ENCODE measurements at regions not wholly inside any gene's neighbourhood (a gene's known extent, or its start where the extent isn't known, plus 50 kb on each side); places are given as distances from the start of the nearest gene placed in this dataset.
A peak's percentile ranks its signal among the peaks of the same experiment; 100 is the strongest.

GRCh38 chr5:168162464-168162863, 129.0 kb upstream of the WWC1 start:
- no peaks in the 10 kb centered on the region for H3F3A ChIP-seq (ENCODE audit: insufficient read depth, low read length, poor library complexity, severe bottlenecking)
- TF ChIP-seq EZH2 (IDR thresholded peaks at IDR 0.05; ENCODE audit: borderline replicate concordance, insufficient read depth, low read length, poor library complexity, severe bottlenecking), result no peak
- TF ChIP-seq REST (IDR thresholded peaks at IDR 0.05; ENCODE audit: borderline replicate concordance), result no peak
- no peak for TF ChIP-seq RAD21 (conservative IDR thresholded peaks at IDR 0.05)
- TF ChIP-seq SMC3 (conservative IDR thresholded peaks at IDR 0.05; ENCODE audit: poor library complexity), result no peak
- no peak for TF ChIP-seq CTCF (IDR thresholded peaks at IDR 0.05; ENCODE audit: poor library complexity, severe bottlenecking)
- TF ChIP-seq POLR2AphosphoS5 (IDR thresholded peaks at IDR 0.05), result no peak
- no peaks in the 10 kb centered on the region for H3K79me2 ChIP-seq (replicated peaks; ENCODE audit: insufficient read depth, low read length)
- H3K4me2 ChIP-seq (ENCODE audit: low read length), result no peak overlapping the region
- peak overlapping the region; percentile 14 for H3K27ac ChIP-seq (ENCODE audit: low read length)
- H3K27me3 ChIP-seq (ENCODE audit: insufficient read depth, low read depth, low read length), result no peaks in the 10 kb centered on the region
- no peak overlapping the region for H2AFZ ChIP-seq (ENCODE audit: low read depth, low read length)
- no peaks in the 10 kb centered on the region for H3K36me3 ChIP-seq (ENCODE audit: insufficient read depth, low read length)
- H3K9me3 ChIP-seq (ENCODE audit: low read length), result no peaks in the 10 kb centered on the region
- H4K20me1 ChIP-seq (ENCODE audit: insufficient read depth), result no peaks in the 10 kb centered on the region
- H3K9me2 ChIP-seq (ENCODE audit: insufficient read depth, low read length), result no peaks in the 10 kb centered on the region
- no peak overlapping the region for H3K9ac ChIP-seq (ENCODE audit: low read length)
- H3K4me3 ChIP-seq (ENCODE audit: low read length), result peak overlapping the region; percentile 12

GRCh38 chr5:168163966-168164365, 127.5 kb upstream of the WWC1 start:
- H3K9me2 ChIP-seq (ENCODE audit: insufficient read depth, low read length), result no peaks in the 10 kb centered on the region
- H3K4me3 ChIP-seq (ENCODE audit: low read length), result no peak overlapping the region
- H3K79me2 ChIP-seq (replicated peaks; ENCODE audit: insufficient read depth, low read length), result no peaks in the 10 kb centered on the region
- TF ChIP-seq RAD21 (conservative IDR thresholded peaks at IDR 0.05), result no peak
- no peak for TF ChIP-seq CTCF (IDR thresholded peaks at IDR 0.05; ENCODE audit: poor library complexity, severe bottlenecking)
- TF ChIP-seq POLR2AphosphoS5 (IDR thresholded peaks at IDR 0.05), result no peak
- no peak for TF ChIP-seq EP300 (conservative IDR thresholded peaks at IDR 0.05; ENCODE audit: poor library complexity, severe bottlenecking)
- no peak for TF ChIP-seq MXI1 (conservative IDR thresholded peaks at IDR 0.05; ENCODE audit: poor library complexity, severe bottlenecking)
- no peak for TF ChIP-seq EZH2 (IDR thresholded peaks at IDR 0.05; ENCODE audit: borderline replicate concordance, insufficient read depth, low read length, poor library complexity, severe bottlenecking)
- TF ChIP-seq REST (IDR thresholded peaks at IDR 0.05; ENCODE audit: borderline replicate concordance), result no peak
- no peak for TF ChIP-seq SMC3 (conservative IDR thresholded peaks at IDR 0.05; ENCODE audit: poor library complexity)
- no peak for TF ChIP-seq TAF1 (IDR thresholded peaks at IDR 0.05; ENCODE audit: low read depth)
- no peak overlapping the region for H3K9ac ChIP-seq (ENCODE audit: low read length)
- no peaks in the 10 kb centered on the region for H3K27me3 ChIP-seq (ENCODE audit: insufficient read depth, low read depth, low read length)
- H2AFZ ChIP-seq (ENCODE audit: low read depth, low read length), result no peak overlapping the region
- no peak overlapping the region for H3K4me2 ChIP-seq (ENCODE audit: low read length)
- no peaks in the 10 kb centered on the region for H3F3A ChIP-seq (ENCODE audit: insufficient read depth, low read length, poor library complexity, severe bottlenecking)
- H3K36me3 ChIP-seq (ENCODE audit: insufficient read depth, low read length), result no peaks in the 10 kb centered on the region
- no peaks in the 10 kb centered on the region for H3K9me3 ChIP-seq (ENCODE audit: low read length)
- H4K20me1 ChIP-seq (ENCODE audit: insufficient read depth), result no peaks in the 10 kb centered on the region
- H3K27ac ChIP-seq (ENCODE audit: low read length), result no peak overlapping the region
